H1 (cell line): ENCODE measurements at regions not wholly inside any gene's neighbourhood (a gene's known extent, or its start where the extent isn't known, plus 50 kb on each side); places are given as distances from the start of the nearest gene placed in this dataset.

Experiments used
- CTCF ChIA-PET: fragments of 300-600 bp; sonication (Branson Sonifier 250); formaldehyde crosslinking; loops from one replicate; lab custom pipeline; 2021; ENCODE audit not compliant: partially characterized antibody; lab: Charles Lee
- POLR2A ChIA-PET: fragments of 300-600 bp; sonication (Branson Sonifier 250); formaldehyde crosslinking; loops from one replicate; lab custom pipeline; 2021; ENCODE audit warnings: inconsistent platforms; ENCODE audit not compliant: partially characterized antibody; lab: Charles Lee
- DNase-seq, 2 experiments: peaks; one replicate each; pipeline versions ENCODE4 v3.0.0 to v3.0.0-alpha.2; 2010 to 2022; ENCODE audit warnings: low spot score in 2 of 2, low read depth in 1 of 2, mixed read lengths in 1 of 2
- FAIRE-seq: peaks from 2 replicates; lab custom pipeline; 2011; peaks lifted over from hg19 to GRCh38; lab: Jason Lieb, UNC
- H2AFZ ChIP-seq: 2 replicates; pipeline ENCODE4 v1.8.1; 2012; ENCODE audit warnings: low read length, inconsistent platforms
- H2AK5ac ChIP-seq: 2 replicates; pipeline ENCODE4 v1.6.1; 2013; ENCODE audit warnings: low read depth, low read length
- H2BK120ac ChIP-seq: replicated peaks from 2 replicates; pipeline ENCODE3; 2013; ENCODE audit warnings: low read depth, low read length, inconsistent platforms
- H2BK12ac ChIP-seq: 2 replicates; pipeline ENCODE4 v1.6.1; 2013; ENCODE audit warnings: low read depth, low read length
- H2BK15ac ChIP-seq: 2 replicates; pipeline ENCODE4 v1.6.1; 2013; ENCODE audit warnings: low read length
- H2BK20ac ChIP-seq: 2 replicates; pipeline ENCODE4 v1.6.1; 2013; ENCODE audit warnings: low read length
- H2BK5ac ChIP-seq: 2 replicates; pipeline ENCODE4 v1.6.1; 2013; ENCODE audit warnings: low read depth, low read length
- H3K14ac ChIP-seq: 2 replicates; pipeline ENCODE4 v1.6.1; 2013; ENCODE audit warnings: inconsistent platforms; ENCODE audit not compliant: insufficient read length
- H3K18ac ChIP-seq: 2 replicates; pipeline ENCODE4 v1.6.1; 2013; ENCODE audit warnings: low read length; ENCODE audit errors: extremely low read depth
- H3K23ac ChIP-seq: 2 replicates; pipeline ENCODE4 v1.6.1; 2013; ENCODE audit warnings: inconsistent platforms; ENCODE audit not compliant: insufficient read length
- H3K23me2 ChIP-seq: 2 replicates; pipeline ENCODE4 v1.6.1; 2013; ENCODE audit warnings: low read depth, low read length
- H3K27ac ChIP-seq: 2 replicates; pipeline ENCODE4 v1.6.1; 2011; ENCODE audit warnings: low read depth, low read length, inconsistent platforms
- H3K27me3 ChIP-seq, 4 experiments: replicated peaks in 1 of 4; 1 replicate in 1 of 4; 2 replicates in 3 of 4; pipeline versions ENCODE4 v1.6.1 to v1.8.1; 2011 to 2013; ENCODE audit warnings: low read length in 3 of 4, mild to moderate bottlenecking in 3 of 4, inconsistent platforms in 2 of 4, mixed read lengths in 2 of 4, moderate library complexity in 1 of 4; ENCODE audit not compliant: control insufficient read depth in 3 of 4, insufficient read depth in 3 of 4; ENCODE audit errors: extremely low read depth in 1 of 4
- H3K36me3 ChIP-seq, 4 experiments: 2 replicates each; pipeline versions ENCODE4 v1.6.1 to v1.8.1; 2011 to 2013; ENCODE audit warnings: mild to moderate bottlenecking in 4 of 4, low read length in 3 of 4, moderate library complexity in 2 of 4, control low read depth in 1 of 4, inconsistent platforms in 1 of 4; ENCODE audit not compliant: insufficient read depth in 4 of 4, control insufficient read depth in 2 of 4
- H3K4ac ChIP-seq: replicated peaks from 2 replicates; pipeline ENCODE3; 2013; ENCODE audit warnings: low read length, low read depth, mixed read lengths, inconsistent platforms; ENCODE audit not compliant: insufficient read length
- H3K4me1 ChIP-seq, 4 experiments: replicated peaks in 1 of 4; 1 replicate in 1 of 4; 2 replicates in 3 of 4; pipeline versions ENCODE4 v1.6.1 to v1.8.1; 2011 to 2013; ENCODE audit warnings: low read length in 3 of 4, inconsistent platforms in 2 of 4, mixed read lengths in 1 of 4; ENCODE audit not compliant: insufficient read depth in 4 of 4, control insufficient read depth in 3 of 4
- H3K4me2 ChIP-seq, 2 experiments: 2 replicates each; pipeline versions ENCODE4 v1.6.1 to v1.8.1; 2011 to 2013; ENCODE audit warnings: low read depth in 2 of 2, low read length in 2 of 2, control low read depth in 1 of 2, inconsistent platforms in 1 of 2, mild to moderate bottlenecking in 1 of 2; ENCODE audit not compliant: insufficient read depth in 1 of 2
- H3K4me3 ChIP-seq, 4 experiments: fragments of 200-600, 300-600 bp in 1 of 4; sonication (generic), shearing (Covaris generic), sonication (Bioruptor Twin) in 1 of 4; 2 replicates each; pipeline versions ENCODE4 v1.5.1 to v1.8.1; 2011 to 2016; ENCODE audit warnings: low read length in 4 of 4, low read depth in 3 of 4, control low read depth in 2 of 4, inconsistent platforms in 2 of 4, mild to moderate bottlenecking in 2 of 4, mixed read lengths in 1 of 4, moderate library complexity in 1 of 4; ENCODE audit not compliant: insufficient read depth in 2 of 4; ENCODE audit errors: extremely low read depth in 1 of 4
- H3K56ac ChIP-seq: replicated peaks from 2 replicates; pipeline ENCODE3; 2013; ENCODE audit warnings: low read depth, mild to moderate bottlenecking, mixed read lengths, low read length, inconsistent platforms; ENCODE audit not compliant: insufficient read length
- H3K79me1 ChIP-seq: 2 replicates; pipeline ENCODE4 v1.6.1; 2013; ENCODE audit warnings: low read depth, low read length, control low read depth
- H3K79me2 ChIP-seq, 2 experiments: 2 replicates each; pipeline versions ENCODE4 v1.6.1 to v1.8.1; 2012 to 2013; ENCODE audit warnings: low read length in 2 of 2, mild to moderate bottlenecking in 2 of 2, inconsistent platforms in 1 of 2; ENCODE audit not compliant: insufficient read depth in 2 of 2, control insufficient read depth in 1 of 2
- H3K9ac ChIP-seq, 4 experiments: replicated peaks in 1 of 4; 1 replicate in 1 of 4; 2 replicates in 3 of 4; pipeline versions ENCODE4 v1.6.1 to v1.8.1; 2011 to 2013; ENCODE audit warnings: low read depth in 3 of 4, low read length in 3 of 4, control low read depth in 2 of 4, mild to moderate bottlenecking in 2 of 4, moderate library complexity in 2 of 4, inconsistent platforms in 1 of 4; ENCODE audit errors: extremely low read depth in 1 of 4
- H3K9me3 ChIP-seq, 2 experiments: 2 replicates each; pipeline versions ENCODE4 v1.6.1 to v1.8.1; 2012 to 2013; ENCODE audit warnings: mild to moderate bottlenecking in 2 of 2, moderate library complexity in 2 of 2, control low read depth in 1 of 2, inconsistent platforms in 1 of 2, low read depth in 1 of 2, low read length in 1 of 2, mixed read lengths in 1 of 2; ENCODE audit not compliant: insufficient read depth in 2 of 2
- H4K20me1 ChIP-seq, 2 experiments: replicated peaks in 1 of 2; 2 replicates each; pipeline versions ENCODE3 to v1.8.1; 2011 to 2013; ENCODE audit warnings: inconsistent platforms in 2 of 2, low read length in 2 of 2, mild to moderate bottlenecking in 1 of 2; ENCODE audit not compliant: insufficient read depth in 2 of 2, control insufficient read depth in 1 of 2
- H4K5ac ChIP-seq: 2 replicates; pipeline ENCODE4 v1.6.1; 2013; ENCODE audit warnings: low read length, low read depth, mixed read lengths, inconsistent platforms; ENCODE audit not compliant: insufficient read length
- H4K8ac ChIP-seq: 2 replicates; pipeline ENCODE4 v1.8.0; 2013; ENCODE audit warnings: mild to moderate bottlenecking, moderate library complexity, low read length, inconsistent platforms; ENCODE audit not compliant: insufficient read depth; ENCODE audit errors: extremely low read depth
- H4K91ac ChIP-seq: replicated peaks from 2 replicates; pipeline ENCODE3; 2013; ENCODE audit warnings: low read length, mixed read lengths, inconsistent platforms; ENCODE audit not compliant: insufficient read length
- NANOG ChIP-seq: IDR thresholded peaks from 2 replicates; pipeline ENCODE4 v1.6.1; 2011; ENCODE audit warnings: low read length, low read depth, mild to moderate bottlenecking, inconsistent platforms; ENCODE audit not compliant: insufficient read depth, poor library complexity, severe bottlenecking
- WGBS, 2 experiments: shearing (Covaris generic) in 1 of 2; methylation state at CpG; one replicate each; pipeline versions ENCODE4 v1.1.6 to v1.1.7; 2013 to 2015; ENCODE audit warnings: low lambda C conversion rate in 2 of 2, mixed read lengths in 2 of 2, inconsistent platforms in 1 of 2, low coverage in 1 of 2, missing lambda C conversion rate in 1 of 2; ENCODE audit not compliant: insufficient replicate concordance in 2 of 2, insufficient coverage in 1 of 2, insufficient read length in 1 of 2; ENCODE audit errors: extremely low coverage in 1 of 2, missing lambda C conversion rate in 1 of 2; 5-methylcytosine and 5-hydroxymethylcytosine counted together

GRCh38 chr5:159780246-159780645 lies 136.0 kb upstream of the ADRA1B start:
- Histone ChIP-seq H3K4me2 (no peak overlapping the region), H4K8ac (no peak overlapping the region), H3K23ac (no peak overlapping the region), H2AK5ac (no peak overlapping the region), H3K4me3 (no peak overlapping the region), H2BK5ac (no peak overlapping the region), H4K5ac (no peak overlapping the region), H3K79me2 (no peaks in the 10 kb centered on the region), H4K91ac (no peak overlapping the region), H2BK12ac (no peak overlapping the region), H3K27me3 (no peaks in the 10 kb centered on the region; a peak in 1 of 7 replicates), H3K14ac (no peak overlapping the region), H3K23me2 (no peaks in the 10 kb centered on the region), H3K18ac (no peak overlapping the region), H3K9me3 (no peaks in the 10 kb centered on the region), H3K36me3 (no peaks in the 10 kb centered on the region), H2AFZ (no peak overlapping the region), H2BK20ac (no peak overlapping the region), H2BK120ac (no peak overlapping the region), H2BK15ac (no peak overlapping the region), H4K20me1 (no peaks in the 10 kb centered on the region), H3K79me1 (no peaks in the 10 kb centered on the region), H3K56ac (no peak overlapping the region), H3K27ac (no peak overlapping the region), H3K4me1 (peaks cover 0 to 8% (median under 1%) of the 10 kb centered on the region in 4 experiments; a peak in 2 of 7 replicates), H3K4ac (no peak overlapping the region), H3K9ac (no peak overlapping the region)
- FAIRE-seq (no peak), DNase-seq (no peak)
- CTCF ChIA-PET, result interaction anchor here (1.8 kb wide), 1 partner anchor 207 kb away, joined by 5 read pairs; no protein-coding TSS in a partner anchor
- WGBS, 2 experiments, result 86% methylated on average over 3 of the region's 3 CpGs; no CpG with 5 or more reads in 1 of the 2 experiments
- POLR2A ChIA-PET, result no interaction called here
- no peak for TF ChIP-seq NANOG
